Activated CD4-positive, CD25-positive, alpha-beta regulatory T cell treated with anti-CD3 and anti-CD28 coated beads, Interleukin-2, amount 50 U/mL, for 16 hours (primary cell): ENCODE measurements at regions not wholly inside any gene's neighbourhood (a gene's known extent, or its start where the extent isn't known, plus 50 kb on each side); places are given as distances from the start of the nearest gene placed in this dataset.

Source experiments
- DNase-seq: peaks from one replicate; pipeline ENCODE4 v3.0.0-alpha.2; 2020; ENCODE audit warnings: low read depth, low spot score

- no peak for DNase-seq
These were observed 137.6 kb downstream of the RBFOX3 start for GRCh38 chr17:79473111-79473875.

GRCh38 chr17:79470754-79471153, 140.1 kb downstream of the RBFOX3 start:
- no peak for DNase-seq

- DNase-seq: no peak
These were observed 141.2 kb downstream of the RBFOX3 start for GRCh38 chr17:79469646-79470045.

GRCh38 chr17:79468183-79468944, 142.5 kb downstream of the RBFOX3 start:
- no peak for DNase-seq

- no peak for DNase-seq
These were observed 144.1 kb downstream of the RBFOX3 start for GRCh38 chr17:79466562-79467350.

GRCh38 chr17:79465681-79466025, 145.2 kb downstream of the RBFOX3 start:
- DNase-seq: no peak

- DNase-seq: no peak
These were observed 145.7 kb downstream of the RBFOX3 start for GRCh38 chr17:79465011-79465680.

- no peak for DNase-seq
These were observed 146.4 kb downstream of the RBFOX3 start for GRCh38 chr17:79464318-79465010.

GRCh38 chr17:79463421-79464317, 147.2 kb downstream of the RBFOX3 start:
- no peak for DNase-seq

GRCh38 chr17:79461041-79461440, 149.8 kb downstream of the RBFOX3 start:
- DNase-seq: no peak

- DNase-seq: no peak
These were observed 151.0 kb downstream of the RBFOX3 start for GRCh38 chr17:79459846-79460245.

GRCh38 chr17:79459003-79459655, 151.7 kb downstream of the RBFOX3 start:
- no peak for DNase-seq

GRCh38 chr17:79458356-79458755, 152.5 kb downstream of the RBFOX3 start:
- no peak for DNase-seq

- no peak for DNase-seq
These were observed 153.0 kb downstream of the RBFOX3 start for GRCh38 chr17:79457889-79458288.

- no peak for DNase-seq
These were observed 153.5 kb downstream of the RBFOX3 start for GRCh38 chr17:79457376-79457775.

- DNase-seq: no peak
These were observed 155.2 kb downstream of the RBFOX3 start for GRCh38 chr17:79455636-79456035.

GRCh38 chr17:79454826-79455225, 156.0 kb downstream of the RBFOX3 start:
- no peak for DNase-seq

GRCh38 chr17:79453481-79453880, 157.4 kb downstream of the RBFOX3 start:
- DNase-seq: no peak

- DNase-seq: no peak
These were observed 158.1 kb downstream of the RBFOX3 start for GRCh38 chr17:79452706-79453105.

GRCh38 chr17:79451167-79451566, 159.7 kb downstream of the RBFOX3 start:
- no peak for DNase-seq
